Right cardiac atrium (tissue), 5 donors: ENCODE measurements at regions not wholly inside any gene's neighbourhood (a gene's known extent, or its start where the extent isn't known, plus 50 kb on each side); places are given as distances from the start of the nearest gene placed in this dataset.
A peak's percentile ranks its signal among the peaks of the same experiment; 100 is the strongest.

Experiments
- ATAC-seq, 2 donors: fragments of 200-7000 bp; cut with Tn5 transposase; one replicate each; pipeline versions ENCODE4 v1.8.0 to v1.9.1; 2020; ENCODE audit warnings: moderate library complexity in 2 of 2, mild to moderate bottlenecking in 1 of 2
- DNase-seq, 3 donors: peaks; one replicate each; pipeline ENCODE4 v3.0.0-alpha.2; 2020
- H3K27ac ChIP-seq: one replicate; pipeline ENCODE4 v1.5.1; 2013; ENCODE audit warnings: mild to moderate bottlenecking, low read length, control low read depth, moderate library complexity
- H3K27me3 ChIP-seq: one replicate; pipeline ENCODE4 v1.6.1; 2013; ENCODE audit not compliant: control insufficient read depth, insufficient read depth
- H3K4me1 ChIP-seq: one replicate; pipeline ENCODE4 v1.6.1; 2013; ENCODE audit warnings: low read length; ENCODE audit not compliant: control insufficient read depth, insufficient read depth
- H3K4me3 ChIP-seq: one replicate; pipeline ENCODE4 v1.5.1; 2013; ENCODE audit warnings: low read length, control low read depth
- H3K9me3 ChIP-seq: one replicate; pipeline ENCODE4 v1.6.1; 2013; ENCODE audit warnings: low read length; ENCODE audit not compliant: control insufficient read depth
- WGBS: extraction: QIAGEN DNeasy Blood & Tissue Kit; methylation state at CpG from one replicate; pipeline ENCODE4 v1.1.7; 2013; 5-methylcytosine and 5-hydroxymethylcytosine counted together
- intact Hi-C, 4 donors: fragments of 100-400 bp; cut with DNase I; formaldehyde crosslinking; loops; one replicate each; pipeline versions ENCODE4 v1.11.0 to v1.14.0; 2022 to 2023
- donor health status: healthy with polysubstance abuse.
- donor health status: DM: no; HTN: yes; CAD: no.
- donor health status: DM: no; HTN: no; CAD: no.
- donor health status: DM: no; HTN: yes; CAD: no; lungs with severe emphysema.
- donor health status: DM: yes; HTN: yes; CAD: no.

DNA sequence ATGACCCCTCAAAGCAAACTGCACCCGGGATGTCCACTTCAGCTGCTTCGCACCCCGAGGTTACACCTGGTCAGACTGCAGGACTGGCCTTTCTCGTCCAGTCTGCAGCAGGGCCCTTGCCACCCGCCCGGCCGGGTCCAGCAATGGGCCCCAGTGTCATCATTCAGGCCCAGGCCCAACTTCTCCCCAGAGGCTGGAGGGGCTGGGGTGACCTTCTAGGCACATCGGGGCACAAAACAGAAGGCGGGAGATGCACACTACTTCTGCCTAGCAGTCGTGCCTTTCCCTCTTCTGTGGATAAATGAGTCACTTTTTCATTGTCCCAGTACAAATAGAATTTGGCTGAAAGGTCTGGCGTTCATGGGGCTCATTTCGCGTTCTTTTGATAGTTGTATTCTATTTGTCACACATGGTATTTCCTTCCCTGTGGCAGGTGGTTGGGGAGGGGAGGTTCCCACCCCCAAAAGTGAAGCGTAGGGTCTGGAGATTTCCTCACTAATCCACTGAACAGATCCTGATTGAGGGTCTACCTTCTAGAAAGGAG is 56.9 kb upstream of the ID2 start:
- WGBS, result 89% methylated on average over 14 of the region's 14 CpGs
- no peaks in the 10 kb centered on the region for H3K4me1 ChIP-seq
- DNase-seq, result no peak
- H3K27ac ChIP-seq, result no peak overlapping the region
- H3K4me3 ChIP-seq, result no peak overlapping the region
- no peaks in the 10 kb centered on the region for H3K9me3 ChIP-seq
- intact Hi-C loops, result no loop called here
- ATAC-seq, result no peak
- H3K27me3 ChIP-seq, result no peaks in the 10 kb centered on the region

DNA sequence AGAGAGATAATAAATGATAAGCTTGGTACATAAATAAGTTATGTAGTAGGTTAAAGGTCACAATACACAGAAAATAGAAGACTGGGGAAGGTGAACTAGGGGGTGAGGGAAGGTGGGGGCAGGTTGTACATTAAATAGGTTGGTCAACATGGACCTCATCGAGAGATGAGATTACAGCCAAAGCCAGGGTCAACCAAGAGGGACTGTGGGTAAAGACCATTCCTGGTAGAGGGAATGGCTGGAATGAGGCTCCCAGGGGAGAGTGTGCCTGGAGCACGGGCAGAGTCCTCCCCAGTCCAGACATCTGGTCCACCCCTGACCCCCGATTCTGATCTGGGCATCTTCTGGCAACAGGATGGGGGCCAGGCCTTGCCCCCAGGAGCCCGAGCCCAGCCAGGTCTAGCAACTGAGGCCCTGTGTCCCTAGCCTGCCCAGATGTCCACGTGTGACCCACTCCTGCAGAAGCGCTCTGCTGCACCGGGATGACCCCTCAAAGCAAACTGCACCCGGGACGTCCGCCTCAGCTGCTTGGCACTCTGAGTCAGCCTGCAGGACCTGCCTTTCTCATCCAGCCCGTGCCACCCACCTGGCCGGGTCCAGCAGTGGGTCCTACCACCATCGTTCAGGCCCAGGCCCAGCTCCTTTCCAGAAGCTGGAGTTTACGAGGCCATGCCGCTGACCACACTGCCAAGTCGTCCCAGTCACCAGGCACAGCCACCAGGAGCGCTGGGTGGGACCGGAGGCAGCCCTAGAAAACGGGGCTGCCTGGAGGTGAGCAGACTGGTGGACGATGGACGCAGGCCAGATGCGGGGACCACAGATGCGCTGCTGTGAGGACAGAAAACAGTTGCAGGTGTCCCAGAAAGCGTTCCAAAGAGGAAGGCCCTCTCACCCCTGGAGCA is 56.2 kb upstream of the ID2 start:
- Histone ChIP-seq H3K9me3 (no peaks in the 10 kb centered on the region), H3K4me3 (no peak overlapping the region), H3K27ac (no peak overlapping the region), H3K27me3 (no peaks in the 10 kb centered on the region), H3K4me1 (no peaks in the 10 kb centered on the region)
- DNase-seq (peak in 1 of 3 donors; percentile 49), ATAC-seq (no peak)
- intact Hi-C loops, result no loop called here
- 92% methylated on average over 24 of the region's 24 CpGs for WGBS

DNA sequence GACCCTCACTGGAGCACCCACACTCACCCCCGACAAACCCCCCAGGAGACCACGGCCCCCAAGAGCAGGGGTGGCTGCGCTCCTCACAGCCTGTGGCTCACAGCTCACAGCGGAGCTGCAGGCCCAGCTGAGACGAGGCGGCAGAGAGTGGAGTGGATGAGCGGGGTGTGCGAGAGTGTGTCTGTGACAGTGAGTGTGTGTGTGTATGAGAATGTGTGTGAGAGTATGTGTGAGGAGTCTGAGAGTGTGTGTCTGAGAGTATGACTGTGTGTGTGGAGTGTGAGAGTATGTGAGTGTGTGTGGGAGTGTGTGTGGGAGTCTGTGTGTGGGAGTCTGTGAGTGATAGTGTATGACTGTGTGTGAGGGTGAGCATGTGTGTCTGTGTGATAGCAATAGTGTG is 55.3 kb upstream of the ID2 start:
- Histone ChIP-seq H3K27me3 (no peaks in the 10 kb centered on the region), H3K27ac (no peak overlapping the region), H3K9me3 (no peaks in the 10 kb centered on the region), H3K4me1 (no peaks in the 10 kb centered on the region), H3K4me3 (no peak overlapping the region)
- ATAC-seq, result no peak
- DNase-seq, result no peak
- intact Hi-C loops, result no loop called here
- 97% methylated on average over 8 of the region's 8 CpGs for WGBS

DNA sequence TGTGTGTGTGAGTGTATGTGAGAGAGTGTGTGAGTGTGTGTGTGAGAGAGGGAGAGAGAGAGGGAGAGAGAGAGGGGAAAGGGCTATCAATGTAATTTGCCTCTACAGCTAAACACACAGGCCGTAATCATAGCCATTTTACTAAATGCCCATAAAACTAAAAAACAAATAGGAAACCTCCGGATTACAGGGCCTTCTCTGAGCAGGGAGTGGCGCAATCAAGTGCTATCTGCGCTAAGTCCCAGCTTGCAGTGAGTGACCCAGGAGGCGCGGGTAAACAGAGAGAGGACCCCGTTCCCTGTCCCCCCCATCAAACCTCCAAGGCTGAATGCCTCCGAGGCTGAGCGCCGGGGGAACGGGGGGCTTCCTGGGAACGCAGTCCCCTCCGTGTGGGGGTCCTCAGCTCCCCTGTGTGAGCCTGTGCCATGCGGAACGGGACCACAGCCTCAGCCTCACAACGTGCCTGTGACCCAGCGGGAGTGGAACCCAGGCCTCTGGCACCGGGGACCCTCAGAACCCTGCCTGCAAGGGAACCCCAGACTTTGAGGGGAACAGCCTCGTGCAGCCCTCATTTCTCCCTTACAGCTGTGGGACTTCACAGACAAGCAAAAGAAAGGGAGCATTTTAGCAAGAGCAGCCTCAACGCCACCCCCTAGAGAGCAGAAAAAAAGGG is 54.7 kb upstream of the ID2 start:
- Histone ChIP-seq H3K27ac (no peak overlapping the region), H3K4me3 (no peak overlapping the region), H3K27me3 (no peaks in the 10 kb centered on the region), H3K9me3 (no peaks in the 10 kb centered on the region), H3K4me1 (no peaks in the 10 kb centered on the region)
- intact Hi-C loops, result no loop called here
- ATAC-seq (no peak), DNase-seq (peak in 1 of 3 donors; percentile 50)
- 94% methylated on average over 20 of the region's 20 CpGs for WGBS

DNA sequence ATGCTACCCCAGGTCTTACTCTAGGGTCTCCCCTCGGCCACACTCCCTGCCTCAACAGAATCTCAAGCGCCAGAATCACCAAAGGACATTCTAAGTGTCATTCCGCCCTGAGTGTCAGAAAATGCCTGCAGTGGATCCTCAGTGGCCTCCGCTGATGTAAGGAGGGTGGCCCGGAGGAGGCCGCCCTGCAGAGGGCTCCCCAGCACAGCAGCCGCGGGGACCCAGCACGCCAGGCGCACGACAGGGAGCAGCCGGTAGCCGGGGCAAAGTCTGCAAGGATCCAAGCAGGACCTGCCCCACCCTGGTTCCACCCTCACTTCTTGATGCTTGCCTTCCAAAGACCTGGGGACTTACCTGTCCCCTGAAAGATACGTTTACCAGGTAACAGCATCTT is 54.2 kb upstream of the ID2 start:
- Histone ChIP-seq H3K27ac (no peak overlapping the region), H3K4me1 (no peaks in the 10 kb centered on the region), H3K27me3 (no peaks in the 10 kb centered on the region), H3K9me3 (no peaks in the 10 kb centered on the region), H3K4me3 (no peak overlapping the region)
- WGBS, result 86% methylated on average over 14 of the region's 14 CpGs
- DNase-seq (peak in 1 of 3 donors; percentile 48), ATAC-seq (no peak)
- intact Hi-C loops, result no loop called here

DNA sequence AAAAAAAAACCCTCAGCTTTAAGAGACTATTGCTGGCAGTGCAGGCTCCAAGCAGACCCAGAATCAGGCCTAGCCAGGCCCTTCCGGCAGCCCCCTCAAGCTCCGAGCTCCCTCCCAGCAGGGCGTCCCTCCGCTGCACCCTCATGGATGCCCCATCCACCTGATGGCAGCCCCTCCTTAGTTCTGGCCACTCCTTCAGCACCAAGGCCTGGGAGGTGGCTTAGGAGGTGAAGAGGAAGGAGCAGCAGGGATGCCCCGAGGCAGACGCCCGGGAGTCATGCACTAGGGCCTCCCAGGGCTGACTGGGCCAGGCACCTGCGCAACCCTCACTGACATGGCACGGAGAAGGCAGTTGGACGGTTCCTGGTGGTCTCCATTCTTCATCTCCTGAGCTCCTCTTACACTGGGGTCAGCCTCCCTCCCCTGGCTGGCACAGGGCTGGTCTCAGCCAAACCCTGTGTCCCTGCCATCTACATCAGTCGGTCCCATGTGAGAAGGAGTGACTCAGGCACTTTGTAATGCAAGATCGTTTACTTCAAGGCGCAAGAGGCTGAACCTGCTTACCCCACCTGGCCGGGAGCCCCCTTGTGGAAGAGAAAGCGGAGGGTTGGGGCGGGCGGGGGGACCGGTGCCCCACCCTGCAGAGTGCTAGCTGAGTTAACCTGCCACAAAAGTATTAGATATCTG is 53.5 kb upstream of the ID2 start:
- Histone ChIP-seq H3K27ac (no peak overlapping the region), H3K4me3 (no peak overlapping the region), H3K4me1 (no peaks in the 10 kb centered on the region), H3K9me3 (no peaks in the 10 kb centered on the region), H3K27me3 (no peaks in the 10 kb centered on the region)
- ATAC-seq (no peak), DNase-seq (no peak)
- 85% methylated on average over 18 of the region's 18 CpGs for WGBS
- intact Hi-C loops, result no loop called here

DNA sequence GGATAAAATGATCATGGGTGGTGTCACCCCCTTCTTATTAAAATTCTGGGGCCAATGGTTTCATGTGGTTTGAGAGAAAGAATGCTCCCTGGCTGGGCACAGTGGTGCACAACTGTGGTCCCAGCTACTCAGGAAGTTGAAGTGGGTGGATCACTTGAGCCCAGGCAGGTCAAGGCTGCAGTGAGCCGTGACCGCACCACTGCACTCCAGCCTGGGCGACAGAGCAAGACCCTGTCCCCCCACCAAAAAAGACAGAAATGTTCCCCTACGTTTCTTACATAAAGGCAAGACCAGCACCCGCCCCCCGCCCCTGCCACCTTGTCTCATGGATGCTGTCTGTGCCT is 53.0 kb upstream of the ID2 start:
- Histone ChIP-seq H3K4me1 (no peaks in the 10 kb centered on the region), H3K27ac (no peak overlapping the region), H3K9me3 (no peaks in the 10 kb centered on the region), H3K4me3 (no peak overlapping the region), H3K27me3 (no peaks in the 10 kb centered on the region)
- intact Hi-C loops, result no loop called here
- WGBS, result 92% methylated on average over 6 of the region's 6 CpGs
- DNase-seq (no peak), ATAC-seq (no peak)

DNA sequence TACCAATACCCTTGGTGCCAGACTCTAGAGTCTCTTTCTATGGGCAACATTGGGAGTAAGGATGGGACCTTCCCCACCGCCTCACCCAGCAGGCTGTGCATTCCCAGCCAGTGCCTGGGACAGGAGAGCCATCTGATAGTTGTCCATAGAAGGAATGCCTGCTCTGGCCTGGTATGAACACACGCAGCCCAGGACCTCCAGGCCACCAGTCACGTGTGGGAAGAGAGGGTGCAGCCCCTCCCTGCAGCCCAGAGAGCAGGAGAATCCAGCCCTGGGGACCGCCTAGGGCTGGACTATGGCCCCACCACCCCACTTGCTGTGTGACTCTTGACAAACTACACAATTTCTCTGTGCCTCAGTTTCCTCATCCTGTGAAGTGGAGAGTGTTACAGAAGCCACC is 52.5 kb upstream of the ID2 start:
- no peak for DNase-seq
- WGBS, result 72% methylated on average over 4 of the region's 4 CpGs

DNA sequence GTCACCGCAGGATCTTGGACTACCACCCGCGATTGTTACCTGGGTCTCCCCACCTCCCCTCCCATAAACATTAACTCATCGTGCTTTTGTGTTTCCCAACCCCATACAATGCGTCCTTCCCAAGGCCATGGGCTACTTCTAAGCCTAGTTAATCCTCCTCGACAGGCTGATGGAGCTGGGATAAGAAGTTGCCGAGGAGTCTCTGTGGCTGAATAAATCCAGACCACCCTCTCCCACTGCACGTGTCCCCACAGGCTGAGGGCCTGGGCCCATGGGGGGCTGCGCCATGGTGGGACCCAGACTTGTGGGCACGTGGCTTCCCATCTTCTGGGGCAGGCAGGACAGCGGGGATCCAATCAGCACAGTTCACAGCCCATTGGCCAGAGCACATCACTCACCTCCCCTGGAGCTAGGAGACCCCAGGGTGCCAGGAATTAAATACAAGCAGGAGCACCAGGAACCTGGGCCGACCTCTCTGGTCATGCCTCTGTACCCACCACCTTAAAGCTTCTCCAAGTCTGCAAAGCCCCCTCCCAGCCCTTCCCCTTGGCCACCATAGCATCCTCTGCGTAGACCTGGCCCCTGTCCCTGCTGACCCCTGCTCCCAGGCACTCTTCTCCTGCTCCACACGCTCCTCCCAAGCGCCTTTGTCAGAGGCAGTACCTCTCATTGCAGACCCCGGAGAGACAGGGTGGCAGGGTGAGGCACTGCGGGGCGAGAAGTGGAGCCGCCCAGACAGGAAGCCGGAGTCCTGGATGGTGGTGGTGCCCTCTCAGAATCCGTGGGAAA is 51.0 kb upstream of the ID2 start:
- no peaks in the 10 kb centered on the region for H3K9me3 ChIP-seq
- intact Hi-C loops, result no loop called here
- H3K27ac ChIP-seq, result no peak overlapping the region
- H3K4me1 ChIP-seq, result peaks cover 2% of the 10 kb centered on the region
- no peaks in the 10 kb centered on the region for H3K27me3 ChIP-seq
- WGBS, result 83% methylated on average over 21 of the region's 21 CpGs
- DNase-seq (peak in 1 of 3 donors; percentile 47), ATAC-seq (no peak)
- no peak overlapping the region for H3K4me3 ChIP-seq

More for the DNA sequence above, 52.5 kb upstream of the ID2 start:
- no peak overlapping the region for H3K27ac ChIP-seq
- no peak overlapping the region for H3K4me3 ChIP-seq
- no peaks in the 10 kb centered on the region for H3K27me3 ChIP-seq
- H3K4me1 ChIP-seq, result peaks cover 1% of the 10 kb centered on the region
- no peaks in the 10 kb centered on the region for H3K9me3 ChIP-seq
- intact Hi-C loops, result no loop called here
- no peak for ATAC-seq

DNA sequence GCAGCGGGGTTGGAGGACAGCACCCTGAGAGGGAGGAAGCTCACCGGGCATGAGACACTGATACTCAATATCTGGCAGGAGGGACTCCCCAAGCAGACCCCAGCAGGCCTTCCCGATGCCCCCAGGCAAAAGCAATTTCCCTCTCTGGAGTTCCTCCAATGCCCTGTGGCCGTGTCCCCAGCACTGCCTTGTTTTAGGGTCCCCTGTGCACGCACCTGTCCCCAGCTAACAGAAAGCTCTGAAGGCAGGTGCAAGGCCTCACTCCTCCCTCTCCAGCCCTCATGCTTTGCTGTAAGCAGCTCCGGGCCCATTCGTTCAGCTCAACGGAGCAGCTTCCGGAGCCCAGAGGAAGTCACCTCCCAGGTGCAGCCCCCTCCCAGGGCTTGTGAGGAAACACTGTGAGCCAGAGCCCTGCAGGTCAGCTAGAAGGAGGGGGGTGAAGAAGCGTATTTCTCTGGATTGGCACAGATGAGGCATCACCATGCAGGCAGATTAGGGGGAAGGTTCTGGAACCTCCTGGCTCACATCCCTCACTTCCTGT is 50.3 kb upstream of the ID2 start:
- Histone ChIP-seq H3K27ac (no peak overlapping the region), H3K4me1 (peaks cover 2% of the 10 kb centered on the region), H3K9me3 (no peaks in the 10 kb centered on the region), H3K27me3 (no peaks in the 10 kb centered on the region), H3K4me3 (no peak overlapping the region)
- ATAC-seq, result no peak
- intact Hi-C loops, result no loop called here
- 81% methylated on average over 10 of the region's 10 CpGs for WGBS
- no peak for DNase-seq
